PC-9 (cell line): ENCODE measurements at regions not wholly inside any gene's neighbourhood (a gene's known extent, or its start where the extent isn't known, plus 50 kb on each side); places are given as distances from the start of the nearest gene placed in this dataset.

Source experiments
- BruUV-seq: library from RNA; stranded (reverse); fragments of 400-500 nt; replicated peaks from 2 replicates; lab custom pipeline; 2021; lab: Mats Ljungman, UMichigan
- CTCF ChIA-PET: fragments of 300-600 bp; sonication (Branson Sonifier 250); formaldehyde crosslinking; loops from one replicate; lab custom pipeline; 2022; ENCODE audit warnings: antibody characterized with exemption; lab: Charles Lee
- POLR2A ChIA-PET: fragments of 300-600 bp; sonication (Branson Sonifier 250); formaldehyde crosslinking; loops from one replicate; lab custom pipeline; 2022; ENCODE audit warnings: antibody characterized with exemption; ENCODE audit not compliant: unreplicated experiment; lab: Charles Lee
- DNase-seq, 2 experiments: peaks; one replicate each; pipeline versions ENCODE4 v3.0.0 to v3.0.0-alpha.2; 2015 to 2022; ENCODE audit warnings: mixed read lengths in 1 of 2
- H2AFZ ChIP-seq: fragments of 200-600 bp; sonication (generic); 2 replicates; pipeline ENCODE4 v1.8.1; 2017; ENCODE audit warnings: antibody characterized with exemption
- H3F3A ChIP-seq: fragments of 200-600 bp; sonication (generic); 2 replicates; pipeline ENCODE4 v1.8.1; 2017; ENCODE audit warnings: antibody characterized with exemption, mild to moderate bottlenecking, low read depth; ENCODE audit not compliant: insufficient read depth
- H3K27ac ChIP-seq: fragments of 200-600 bp; sonication (generic); 2 replicates; pipeline ENCODE4 v1.6.1; 2016; ENCODE audit warnings: mixed run types
- H3K27me3 ChIP-seq: fragments of 200-600 bp; sonication (generic); 2 replicates; pipeline ENCODE4 v1.6.1; 2016; ENCODE audit warnings: low read depth, mixed run types; ENCODE audit not compliant: insufficient read depth
- H3K36me3 ChIP-seq: fragments of 200-600 bp; sonication (generic); 2 replicates; pipeline ENCODE4 v1.6.1; 2016; ENCODE audit warnings: low read depth, mixed run types
- H3K4me1 ChIP-seq: fragments of 200-600 bp; sonication (generic); replicated peaks from 2 replicates; pipeline ENCODE4 v1.6.1; 2016; ENCODE audit warnings: mixed run types; ENCODE audit not compliant: insufficient read depth
- H3K4me2 ChIP-seq: fragments of 200-600 bp; sonication (generic); 2 replicates; pipeline ENCODE4 v1.6.1; 2017; ENCODE audit warnings: mixed run types
- H3K4me3 ChIP-seq: fragments of 200-600 bp; sonication (generic); 2 replicates; pipeline ENCODE4 v1.6.1; 2016; ENCODE audit warnings: mixed run types
- H3K79me2 ChIP-seq: fragments of 200-600 bp; sonication (generic); 2 replicates; pipeline ENCODE4 v1.6.1; 2017; ENCODE audit warnings: low read depth, mixed run types
- H3K9me2 ChIP-seq: fragments of 200-600 bp; sonication (generic); 2 replicates; pipeline ENCODE4 v1.8.1; 2017; ENCODE audit warnings: mild to moderate bottlenecking; ENCODE audit not compliant: insufficient read depth
- H3K9me3 ChIP-seq: fragments of 200-600 bp; sonication (generic); 2 replicates; pipeline ENCODE4 v1.8.1; 2016; ENCODE audit warnings: low read depth; ENCODE audit not compliant: insufficient read depth
- H4K20me1 ChIP-seq: fragments of 200-600 bp; sonication (generic); 2 replicates; pipeline ENCODE4 v1.8.1; 2017; ENCODE audit not compliant: insufficient read depth
- EZH2 ChIP-seq: fragments of 200-600 bp; sonication (generic); IDR thresholded peaks from 2 replicates; pipeline ENCODE4 v1.8.0; 2017; ENCODE audit warnings: antibody characterized with exemption, low read depth
- intact Hi-C: fragments of 100-400 bp; cut with micrococcal nuclease; formaldehyde crosslinking; loops from one replicate; pipeline ENCODE4 v1.10.0; 2022; ENCODE audit not compliant: unreplicated experiment
- TF ChIP-seq, protein P1 (sequence below): fragments of 200-600 bp; sonication (generic); conservative IDR thresholded peaks from 2 replicates; pipeline ENCODE4 v1.6.1; 2017; ENCODE audit warnings: mixed run types, antibody characterized with exemption, mild to moderate bottlenecking, moderate library complexity

DNA sequence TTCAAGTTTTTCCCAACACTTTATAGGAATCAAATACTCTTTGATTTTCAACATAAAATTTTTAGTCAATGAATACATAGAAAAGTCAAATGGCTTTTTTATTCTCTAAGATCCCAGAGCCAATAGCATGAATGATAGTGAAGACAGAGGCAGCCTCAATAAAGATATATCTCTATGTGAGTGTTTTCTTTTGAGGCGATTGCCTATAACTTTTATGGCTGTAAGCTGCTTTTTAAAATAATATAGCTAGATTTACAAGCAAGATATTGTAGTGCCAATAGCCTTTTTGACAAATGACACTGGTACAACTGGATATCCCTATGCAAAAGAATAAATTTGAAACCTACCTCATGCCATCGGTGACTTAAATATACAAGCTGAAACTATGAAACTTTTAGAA, 1705.2 kb upstream of the PCDH20 start:
- H3K27me3 ChIP-seq = no peaks in the 10 kb centered on the region
- no peaks in the 10 kb centered on the region for H3K36me3 ChIP-seq
- DNase-seq = no peak
- H3K9me3 ChIP-seq = no peaks in the 10 kb centered on the region
- H2AFZ ChIP-seq = no peak overlapping the region
- no peaks in the 10 kb centered on the region for H3K9me2 ChIP-seq
- H3F3A ChIP-seq = no peaks in the 10 kb centered on the region
- H3K79me2 ChIP-seq = no peaks in the 10 kb centered on the region
- CTCF ChIA-PET = no interaction called here
- no peak overlapping the region for H3K27ac ChIP-seq
- no peak for TF ChIP-seq EZH2
- TF ChIP-seq, protein P1, sequence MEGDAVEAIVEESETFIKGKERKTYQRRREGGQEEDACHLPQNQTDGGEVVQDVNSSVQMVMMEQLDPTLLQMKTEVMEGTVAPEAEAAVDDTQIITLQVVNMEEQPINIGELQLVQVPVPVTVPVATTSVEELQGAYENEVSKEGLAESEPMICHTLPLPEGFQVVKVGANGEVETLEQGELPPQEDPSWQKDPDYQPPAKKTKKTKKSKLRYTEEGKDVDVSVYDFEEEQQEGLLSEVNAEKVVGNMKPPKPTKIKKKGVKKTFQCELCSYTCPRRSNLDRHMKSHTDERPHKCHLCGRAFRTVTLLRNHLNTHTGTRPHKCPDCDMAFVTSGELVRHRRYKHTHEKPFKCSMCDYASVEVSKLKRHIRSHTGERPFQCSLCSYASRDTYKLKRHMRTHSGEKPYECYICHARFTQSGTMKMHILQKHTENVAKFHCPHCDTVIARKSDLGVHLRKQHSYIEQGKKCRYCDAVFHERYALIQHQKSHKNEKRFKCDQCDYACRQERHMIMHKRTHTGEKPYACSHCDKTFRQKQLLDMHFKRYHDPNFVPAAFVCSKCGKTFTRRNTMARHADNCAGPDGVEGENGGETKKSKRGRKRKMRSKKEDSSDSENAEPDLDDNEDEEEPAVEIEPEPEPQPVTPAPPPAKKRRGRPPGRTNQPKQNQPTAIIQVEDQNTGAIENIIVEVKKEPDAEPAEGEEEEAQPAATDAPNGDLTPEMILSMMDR = no peak
- no peaks in the 10 kb centered on the region for H3K4me1 ChIP-seq
- POLR2A ChIA-PET = interaction anchor here (0.6 kb wide), 1 partner anchor 935 kb away, joined by 5 read pairs; no protein-coding TSS in a partner anchor
- no peak overlapping the region for H3K4me2 ChIP-seq
- no TSS peak for BruUV-seq
- intact Hi-C loops = no loop called here
- no peaks in the 10 kb centered on the region for H4K20me1 ChIP-seq
- no peak overlapping the region for H3K4me3 ChIP-seq

DNA sequence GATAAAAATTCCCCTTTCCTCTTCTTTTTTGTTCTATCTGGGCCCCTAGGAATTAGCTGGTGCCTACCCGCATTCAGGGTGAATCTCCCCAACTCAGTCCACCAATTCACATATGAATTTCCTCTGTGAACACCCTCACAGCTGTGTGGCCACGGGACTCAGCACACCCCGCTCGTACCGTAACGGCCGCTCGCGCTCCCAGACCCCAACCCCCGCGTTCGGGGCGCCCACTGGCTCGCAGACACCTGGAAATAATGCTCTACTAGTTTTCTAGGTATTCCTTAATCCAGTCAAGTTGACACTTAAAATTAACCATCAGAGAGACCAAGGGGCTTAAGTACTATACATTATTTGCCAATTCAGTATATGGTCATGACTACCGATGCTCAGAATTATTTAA, 1702.1 kb upstream of the PCDH20 start:
- Histone ChIP-seq H4K20me1 (no peaks in the 10 kb centered on the region), H3K4me2 (no peak overlapping the region), H3K27me3 (no peaks in the 10 kb centered on the region), H2AFZ (no peak overlapping the region), H3K79me2 (no peaks in the 10 kb centered on the region), H3K9me2 (no peaks in the 10 kb centered on the region), H3K4me3 (no peak overlapping the region), H3K4me1 (no peaks in the 10 kb centered on the region), H3K27ac (no peak overlapping the region), H3F3A (no peaks in the 10 kb centered on the region), H3K36me3 (no peaks in the 10 kb centered on the region), H3K9me3 (no peaks in the 10 kb centered on the region)
- DNase-seq = no peak
- no TSS peak for BruUV-seq
- TF ChIP-seq, protein P1 = no peak
- TF ChIP-seq EZH2 = no peak
- ChIA-PET CTCF (no interaction called here), POLR2A (no interaction called here)
- intact Hi-C loops = no loop called here

DNA sequence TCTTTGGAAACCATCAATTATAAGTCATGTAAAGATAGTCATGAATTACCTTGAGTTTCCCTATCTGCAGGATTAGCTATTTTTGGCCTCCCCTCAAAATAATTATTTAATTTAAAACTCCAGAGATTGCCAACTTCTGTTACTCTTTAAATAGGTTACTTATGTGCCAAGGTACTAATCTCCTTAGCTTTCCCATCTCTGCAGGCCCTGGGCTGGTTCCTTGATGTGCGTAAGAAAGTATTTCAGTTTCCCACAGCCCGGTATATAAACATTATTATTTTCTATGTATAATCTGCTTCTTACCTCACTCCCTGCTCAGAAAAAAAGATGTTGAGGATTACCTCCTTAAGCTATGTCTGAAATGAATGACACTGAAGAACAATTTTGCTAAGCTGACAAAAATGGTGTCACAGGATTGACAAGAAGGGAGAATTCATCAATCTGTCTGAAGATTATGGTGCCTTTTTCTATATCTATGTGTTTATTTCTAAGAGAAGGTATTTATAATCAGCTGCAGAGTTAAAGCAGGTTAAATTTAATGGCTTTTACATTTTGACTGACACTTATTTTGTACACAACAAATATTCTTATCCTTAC, 1697.2 kb upstream of the PCDH20 start:
- CTCF ChIA-PET = no interaction called here
- H2AFZ ChIP-seq = no peak overlapping the region
- no peaks in the 10 kb centered on the region for H3K4me1 ChIP-seq
- POLR2A ChIA-PET = no interaction called here
- no peaks in the 10 kb centered on the region for H3K9me3 ChIP-seq
- no peaks in the 10 kb centered on the region for H3K79me2 ChIP-seq
- no peak overlapping the region for H3K4me2 ChIP-seq
- BruUV-seq = no TSS peak
- H4K20me1 ChIP-seq = no peaks in the 10 kb centered on the region
- no peak overlapping the region for H3K4me3 ChIP-seq
- no peaks in the 10 kb centered on the region for H3K27me3 ChIP-seq
- TF ChIP-seq, protein P1 = no peak
- TF ChIP-seq EZH2 = no peak
- no peak for DNase-seq
- no peaks in the 10 kb centered on the region for H3K9me2 ChIP-seq
- H3F3A ChIP-seq = no peaks in the 10 kb centered on the region
- intact Hi-C loops = no loop called here
- no peak overlapping the region for H3K27ac ChIP-seq
- H3K36me3 ChIP-seq = no peaks in the 10 kb centered on the region
